Hepatocyte (in vitro differentiated cells): ENCODE measurements at regions not wholly inside any gene's neighbourhood (a gene's known extent, or its start where the extent isn't known, plus 50 kb on each side); places are given as distances from the start of the nearest gene placed in this dataset.

Source experiments
- DNase-seq: peaks from one replicate; pipeline ENCODE4 v3.0.0-alpha.2; 2016; ENCODE audit warnings: low spot score
- H2AFZ ChIP-seq: fragments of 200-600 bp; sonication (generic); 2 replicates; pipeline ENCODE4 v1.6.0; 2016; ENCODE audit warnings: antibody characterized with exemption, mild to moderate bottlenecking
- H3K27ac ChIP-seq: fragments of 200-600 bp; sonication (generic); 2 replicates; pipeline ENCODE4 v1.5.1; 2016; ENCODE audit warnings: mild to moderate bottlenecking
- H3K27me3 ChIP-seq: fragments of 200-600 bp; sonication (generic); 2 replicates; pipeline ENCODE4 v1.6.1; 2016
- H3K36me3 ChIP-seq: fragments of 200-600 bp; sonication (generic); replicated peaks from 2 replicates; pipeline ENCODE4 v1.5.1; 2016; ENCODE audit warnings: low read depth; ENCODE audit not compliant: insufficient read depth
- H3K4me1 ChIP-seq: fragments of 200-600 bp; sonication (generic); 2 replicates; pipeline ENCODE4 v1.5.1; 2016; ENCODE audit warnings: mild to moderate bottlenecking, moderate library complexity; ENCODE audit not compliant: insufficient read depth
- H3K4me2 ChIP-seq: fragments of 200-600 bp; sonication (generic); 2 replicates; pipeline ENCODE4 v1.6.0; 2016
- H3K4me3 ChIP-seq: fragments of 200-600 bp; sonication (generic); 2 replicates; pipeline ENCODE4 v1.5.1; 2016; ENCODE audit warnings: mild to moderate bottlenecking
- H3K79me2 ChIP-seq: fragments of 200-600 bp; sonication (generic); 2 replicates; pipeline ENCODE4 v1.6.0; 2017; ENCODE audit warnings: mild to moderate bottlenecking
- H3K9me2 ChIP-seq: fragments of 200-600 bp; sonication (generic); replicated peaks from 2 replicates; pipeline ENCODE4 v1.6.0; 2017; ENCODE audit warnings: mild to moderate bottlenecking; ENCODE audit not compliant: insufficient read depth
- H3K9me3 ChIP-seq: fragments of 200-600 bp; sonication (generic); 2 replicates; pipeline ENCODE4 v1.5.1; 2016; ENCODE audit warnings: low read depth, mild to moderate bottlenecking
- H4K20me1 ChIP-seq: fragments of 200-600 bp; sonication (generic); 2 replicates; pipeline ENCODE4 v1.6.0; 2016; ENCODE audit warnings: mild to moderate bottlenecking; ENCODE audit not compliant: insufficient read depth, poor library complexity, severe bottlenecking
- EZH2 ChIP-seq: fragments of 200-600 bp; sonication (generic); IDR thresholded peaks from 2 replicates; pipeline ENCODE4 v1.6.1; 2016; ENCODE audit warnings: antibody characterized with exemption, mild to moderate bottlenecking, borderline replicate concordance
- EZH2phosphoT487 ChIP-seq: fragments of 200-600 bp; sonication (generic); IDR thresholded peaks from one replicate; pipeline ENCODE4 v1.6.1; 2018; ENCODE audit warnings: antibody characterized with exemption, mild to moderate bottlenecking, low read depth, moderate library complexity; ENCODE audit not compliant: unreplicated experiment, severe bottlenecking
- WGBS: methylation state at CpG from one replicate; pipeline ENCODE4 v1.1.6; 2016; ENCODE audit warnings: low lambda C conversion rate; ENCODE audit errors: missing lambda C conversion rate; 5-methylcytosine and 5-hydroxymethylcytosine counted together
- TF ChIP-seq, protein P1 (sequence below): fragments of 200-600 bp; sonication (generic); IDR thresholded peaks from 2 replicates; pipeline ENCODE4 v1.5.1; 2016; ENCODE audit warnings: antibody characterized with exemption, mild to moderate bottlenecking; ENCODE audit not compliant: poor library complexity

DNA sequence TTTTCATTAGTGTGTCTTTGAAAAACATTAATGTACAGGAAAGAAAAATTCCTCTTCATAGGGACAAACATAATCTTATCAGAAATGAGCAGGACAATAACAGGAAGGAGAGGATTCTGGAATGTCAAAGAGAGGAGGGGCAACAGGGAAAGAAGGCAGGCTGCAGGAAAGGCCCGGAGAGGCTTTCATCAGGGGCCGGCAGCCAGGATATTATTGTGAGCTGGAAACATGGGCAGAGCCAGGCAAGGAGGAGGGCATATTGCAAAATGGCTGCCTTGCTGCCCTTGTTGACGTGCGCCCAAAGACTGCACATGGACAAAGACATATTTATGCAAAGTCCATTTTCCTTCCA is 433.7 kb downstream of the ETS1 start:
- no peak for DNase-seq
- Histone ChIP-seq H3K9me2 (no peaks in the 10 kb centered on the region), H3K27me3 (peaks cover 5% of the 10 kb centered on the region), H3K36me3 (no peaks in the 10 kb centered on the region), H3K27ac (no peak overlapping the region), H3K79me2 (no peaks in the 10 kb centered on the region), H2AFZ (peak overlapping the region; percentile 14), H3K4me1 (no peaks in the 10 kb centered on the region), H3K4me3 (no peak overlapping the region), H3K9me3 (no peaks in the 10 kb centered on the region), H4K20me1 (no peaks in the 10 kb centered on the region), H3K4me2 (no peak overlapping the region)
- TF ChIP-seq EZH2 (no peak), EZH2phosphoT487 (no peak)
- TF ChIP-seq, protein P1, sequence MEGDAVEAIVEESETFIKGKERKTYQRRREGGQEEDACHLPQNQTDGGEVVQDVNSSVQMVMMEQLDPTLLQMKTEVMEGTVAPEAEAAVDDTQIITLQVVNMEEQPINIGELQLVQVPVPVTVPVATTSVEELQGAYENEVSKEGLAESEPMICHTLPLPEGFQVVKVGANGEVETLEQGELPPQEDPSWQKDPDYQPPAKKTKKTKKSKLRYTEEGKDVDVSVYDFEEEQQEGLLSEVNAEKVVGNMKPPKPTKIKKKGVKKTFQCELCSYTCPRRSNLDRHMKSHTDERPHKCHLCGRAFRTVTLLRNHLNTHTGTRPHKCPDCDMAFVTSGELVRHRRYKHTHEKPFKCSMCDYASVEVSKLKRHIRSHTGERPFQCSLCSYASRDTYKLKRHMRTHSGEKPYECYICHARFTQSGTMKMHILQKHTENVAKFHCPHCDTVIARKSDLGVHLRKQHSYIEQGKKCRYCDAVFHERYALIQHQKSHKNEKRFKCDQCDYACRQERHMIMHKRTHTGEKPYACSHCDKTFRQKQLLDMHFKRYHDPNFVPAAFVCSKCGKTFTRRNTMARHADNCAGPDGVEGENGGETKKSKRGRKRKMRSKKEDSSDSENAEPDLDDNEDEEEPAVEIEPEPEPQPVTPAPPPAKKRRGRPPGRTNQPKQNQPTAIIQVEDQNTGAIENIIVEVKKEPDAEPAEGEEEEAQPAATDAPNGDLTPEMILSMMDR = no peak
- 69% methylated on average over 4 of the region's 4 CpGs for whole genome bisulfite sequencing

GRCh38 chr11:128152796-128153696 is 434.3 kb downstream of the ETS1 start:
- DNase-seq = no peak
- H3K9me2 ChIP-seq = no peaks in the 10 kb centered on the region
- H3K27me3 ChIP-seq = peaks cover 5% of the 10 kb centered on the region
- H3K27ac ChIP-seq = no peak overlapping the region
- H4K20me1 ChIP-seq = no peaks in the 10 kb centered on the region
- no peaks in the 10 kb centered on the region for H3K4me1 ChIP-seq
- no peak overlapping the region for H3K4me2 ChIP-seq
- TF ChIP-seq EZH2phosphoT487 (no peak), EZH2 (no peak)
- TF ChIP-seq, protein P1 = no peak
- WGBS = 67% methylated on average over 5 of the region's 6 CpGs
- no peaks in the 10 kb centered on the region for H3K79me2 ChIP-seq
- H3K9me3 ChIP-seq = no peaks in the 10 kb centered on the region
- peak overlapping the region; percentile 14 for H2AFZ ChIP-seq
- H3K36me3 ChIP-seq = no peaks in the 10 kb centered on the region
- H3K4me3 ChIP-seq = no peak overlapping the region

- H3K27ac ChIP-seq = no peak overlapping the region
- no peak for DNase-seq
- no peaks in the 10 kb centered on the region for H3K9me3 ChIP-seq
- no peaks in the 10 kb centered on the region for H3K36me3 ChIP-seq
- H3K4me2 ChIP-seq = no peak overlapping the region
- TF ChIP-seq EZH2 = no peak
- no peak for TF ChIP-seq EZH2phosphoT487
- TF ChIP-seq, protein P1 = no peak
- no peaks in the 10 kb centered on the region for H3K4me1 ChIP-seq
- H4K20me1 ChIP-seq = no peaks in the 10 kb centered on the region
- H2AFZ ChIP-seq = no peak overlapping the region
- no peaks in the 10 kb centered on the region for H3K9me2 ChIP-seq
- H3K79me2 ChIP-seq = no peaks in the 10 kb centered on the region
- H3K27me3 ChIP-seq = peaks cover 5% of the 10 kb centered on the region
- H3K4me3 ChIP-seq = no peak overlapping the region
Measured at GRCh38 chr11:128151780-128152179, 435.6 kb downstream of the ETS1 start.
